Uterus (tissue), 2 donors: ENCODE measurements at regions not wholly inside any gene's neighbourhood (a gene's known extent, or its start where the extent isn't known, plus 50 kb on each side); places are given as distances from the start of the nearest gene placed in this dataset.

ENCODE experiments used
- POLR2A ChIP-seq, 2 donors: fragments of 450-650 bp; IDR thresholded peaks; one replicate each; pipeline ENCODE4 v1.6.1; 2016; ENCODE audit warnings: antibody characterized with exemption in 2 of 2, mild to moderate bottlenecking in 1 of 2, moderate library complexity in 1 of 2
- TF ChIP-seq, protein P1 (sequence below), 4 experiments: fragments of 200-600 bp in 2 of 4; fragments of 450-650 bp in 2 of 4; sonication (generic) in 2 of 4; IDR thresholded peaks; one replicate each; pipeline ENCODE4 v1.5.1; 2016 to 2019; ENCODE audit warnings: antibody characterized with exemption in 4 of 4, mild to moderate bottlenecking in 2 of 4, moderate library complexity in 1 of 4

GRCh38 chr20:19015351-19016139, 196.9 kb upstream of the SLC24A3 start:
- TF ChIP-seq, protein P1, sequence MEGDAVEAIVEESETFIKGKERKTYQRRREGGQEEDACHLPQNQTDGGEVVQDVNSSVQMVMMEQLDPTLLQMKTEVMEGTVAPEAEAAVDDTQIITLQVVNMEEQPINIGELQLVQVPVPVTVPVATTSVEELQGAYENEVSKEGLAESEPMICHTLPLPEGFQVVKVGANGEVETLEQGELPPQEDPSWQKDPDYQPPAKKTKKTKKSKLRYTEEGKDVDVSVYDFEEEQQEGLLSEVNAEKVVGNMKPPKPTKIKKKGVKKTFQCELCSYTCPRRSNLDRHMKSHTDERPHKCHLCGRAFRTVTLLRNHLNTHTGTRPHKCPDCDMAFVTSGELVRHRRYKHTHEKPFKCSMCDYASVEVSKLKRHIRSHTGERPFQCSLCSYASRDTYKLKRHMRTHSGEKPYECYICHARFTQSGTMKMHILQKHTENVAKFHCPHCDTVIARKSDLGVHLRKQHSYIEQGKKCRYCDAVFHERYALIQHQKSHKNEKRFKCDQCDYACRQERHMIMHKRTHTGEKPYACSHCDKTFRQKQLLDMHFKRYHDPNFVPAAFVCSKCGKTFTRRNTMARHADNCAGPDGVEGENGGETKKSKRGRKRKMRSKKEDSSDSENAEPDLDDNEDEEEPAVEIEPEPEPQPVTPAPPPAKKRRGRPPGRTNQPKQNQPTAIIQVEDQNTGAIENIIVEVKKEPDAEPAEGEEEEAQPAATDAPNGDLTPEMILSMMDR (IDR thresholded peaks at IDR 0.05) = no peak
- TF ChIP-seq POLR2A (IDR thresholded peaks at IDR 0.05) = no peak
